Vagina (tissue), 2 donors: ENCODE measurements at regions not wholly inside any gene's neighbourhood (a gene's known extent, or its start where the extent isn't known, plus 50 kb on each side); places are given as distances from the start of the nearest gene placed in this dataset.

Experiments
- DNase-seq, 2 donors: peaks; one replicate each; pipeline ENCODE4 v3.0.0-alpha.2; 2017; ENCODE audit errors: extremely low spot score in 2 of 2
- H3K27ac ChIP-seq: fragments of 200-600 bp; sonication (generic); one replicate; pipeline ENCODE4 v1.5.1; 2019
- H3K27me3 ChIP-seq: fragments of 200-600 bp; sonication (generic); one replicate; pipeline ENCODE4 v1.5.1; 2019
- H3K36me3 ChIP-seq, 2 donors: fragments of 200-600 bp; sonication (generic); one replicate each; pipeline ENCODE4 v1.5.1; 2017 to 2019
- H3K4me1 ChIP-seq: fragments of 200-600 bp; sonication (generic); one replicate; pipeline ENCODE4 v1.5.1; 2019
- H3K4me3 ChIP-seq, 2 donors: fragments of 200-600 bp; sonication (generic); 1 replicate in 1 of 2; 2 replicates in 1 of 2; pipeline ENCODE4 v1.5.1; 2016 to 2019
- H3K9me3 ChIP-seq: fragments of 200-600 bp; sonication (generic); one replicate; pipeline ENCODE4 v1.5.1; 2019
- CTCF ChIP-seq, 3 experiments: fragments of 450-650 bp in 2 of 3; fragments of 200-600 bp in 1 of 3; sonication (generic) in 1 of 3; IDR thresholded peaks; one replicate each; pipeline ENCODE4 v1.5.1; 2017 to 2019; ENCODE audit warnings: antibody characterized with exemption in 3 of 3, mild to moderate bottlenecking in 2 of 3, moderate library complexity in 2 of 3
- POLR2A ChIP-seq, 2 donors: fragments of 450-650 bp; IDR thresholded peaks; one replicate each; pipeline ENCODE4 v1.6.1; 2017; ENCODE audit warnings: antibody characterized with exemption in 2 of 2, mild to moderate bottlenecking in 2 of 2, moderate library complexity in 2 of 2
- POLR2AphosphoS5 ChIP-seq, 2 donors: sonication (generic); formaldehyde crosslinking; IDR thresholded peaks; one replicate each; pipeline ENCODE4 v1.9.0; 2017; ENCODE audit warnings: antibody characterized with exemption in 2 of 2, mild to moderate bottlenecking in 2 of 2, low read depth in 1 of 2; ENCODE audit not compliant: insufficient read depth in 1 of 2
- intact Hi-C: fragments of 100-400 bp; cut with DNase I; formaldehyde crosslinking; loops from one replicate; pipeline ENCODE4 v1.15.1; 2023

- intact Hi-C loops = no loop called here
- H3K4me1 ChIP-seq = no peaks in the 10 kb centered on the region
Observed at GRCh38 chr2:35887146-35887545, 468.4 kb upstream of the CRIM1 start.

GRCh38 chr2:35873921-35874320 lies 481.7 kb upstream of the CRIM1 start:
- DNase-seq = no peak
- no peaks in the 10 kb centered on the region for H3K4me1 ChIP-seq
- intact Hi-C loops = no loop called here
- H3K9me3 ChIP-seq = no peaks in the 10 kb centered on the region
- H3K27me3 ChIP-seq = no peaks in the 10 kb centered on the region
- H3K27ac ChIP-seq = no peak overlapping the region
- no peaks in the 10 kb centered on the region for H3K36me3 ChIP-seq
- H3K4me3 ChIP-seq = no peak overlapping the region
- TF ChIP-seq POLR2AphosphoS5 (IDR thresholded peaks at IDR 0.05; ENCODE audit: insufficient read depth in 1 of 2, low read depth in 1 of 2) = no peak
- TF ChIP-seq POLR2A (IDR thresholded peaks at IDR 0.05) = no peak
- no peak for TF ChIP-seq CTCF (IDR thresholded peaks at IDR 0.05)

More at GRCh38 chr2:35887146-35887545, 468.4 kb upstream of the CRIM1 start:
- TF ChIP-seq POLR2A (IDR thresholded peaks at IDR 0.05) (no peak), CTCF (IDR thresholded peaks at IDR 0.05) (no peak), POLR2AphosphoS5 (IDR thresholded peaks at IDR 0.05; ENCODE audit: insufficient read depth in 1 of 2, low read depth in 1 of 2) (no peak)
- Histone ChIP-seq H3K27ac (no peak overlapping the region), H3K9me3 (no peaks in the 10 kb centered on the region), H3K27me3 (no peaks in the 10 kb centered on the region), H3K36me3 (no peaks in the 10 kb centered on the region), H3K4me3 (no peak overlapping the region)
- DNase-seq = no peak

- Histone ChIP-seq H3K27ac (no peak overlapping the region), H3K36me3 (no peaks in the 10 kb centered on the region), H3K4me1 (no peaks in the 10 kb centered on the region), H3K9me3 (no peaks in the 10 kb centered on the region), H3K27me3 (no peaks in the 10 kb centered on the region), H3K4me3 (no peak overlapping the region)
- TF ChIP-seq POLR2A (IDR thresholded peaks at IDR 0.05) = no peak
- no peak for TF ChIP-seq POLR2AphosphoS5 (IDR thresholded peaks at IDR 0.05; ENCODE audit: insufficient read depth in 1 of 2, low read depth in 1 of 2)
- TF ChIP-seq CTCF (IDR thresholded peaks at IDR 0.05) = no peak
- DNase-seq = no peak
- intact Hi-C loops = no loop called here
Observed at GRCh38 chr2:35871672-35872071, 483.9 kb upstream of the CRIM1 start.

GRCh38 chr2:35870713-35871112 lies 484.9 kb upstream of the CRIM1 start:
- Histone ChIP-seq H3K4me1 (no peaks in the 10 kb centered on the region), H3K4me3 (no peak overlapping the region), H3K9me3 (no peaks in the 10 kb centered on the region), H3K36me3 (no peaks in the 10 kb centered on the region), H3K27ac (no peak overlapping the region), H3K27me3 (no peaks in the 10 kb centered on the region)
- intact Hi-C loops = no loop called here
- no peak for DNase-seq
- TF ChIP-seq POLR2A (IDR thresholded peaks at IDR 0.05) (no peak), CTCF (IDR thresholded peaks at IDR 0.05) (no peak), POLR2AphosphoS5 (IDR thresholded peaks at IDR 0.05; ENCODE audit: insufficient read depth in 1 of 2, low read depth in 1 of 2) (no peak)

GRCh38 chr2:35864141-35864540 lies 491.4 kb upstream of the CRIM1 start:
- Histone ChIP-seq H3K4me3 (no peak overlapping the region), H3K27me3 (no peaks in the 10 kb centered on the region), H3K27ac (no peak overlapping the region), H3K9me3 (no peaks in the 10 kb centered on the region), H3K36me3 (no peaks in the 10 kb centered on the region), H3K4me1 (no peaks in the 10 kb centered on the region)
- no peak for DNase-seq
- intact Hi-C loops = no loop called here
- TF ChIP-seq POLR2AphosphoS5 (IDR thresholded peaks at IDR 0.05; ENCODE audit: insufficient read depth in 1 of 2, low read depth in 1 of 2) = no peak
- TF ChIP-seq CTCF (IDR thresholded peaks at IDR 0.05) = no peak
- no peak for TF ChIP-seq POLR2A (IDR thresholded peaks at IDR 0.05)
